ENCODE measurements at regions not wholly inside any gene's neighbourhood (a gene's known extent, or its start where the extent isn't known, plus 50 kb on each side); places are given as distances from the start of the nearest gene placed in this dataset.

GRCh38 chr14:61904946-61905345 is 142.7 kb downstream of the SNAPC1 start:
- TF ChIP-seq CTCF (IDR thresholded peaks at IDR 0.05; ENCODE audit: insufficient read depth, low read length, poor library complexity, severe bottlenecking), result no peak
- H3K36me3 ChIP-seq (ENCODE audit: control insufficient read depth, insufficient read depth, low read length), result no peaks in the 10 kb centered on the region
- no peak overlapping the region for H3K4me3 ChIP-seq (replicated peaks; ENCODE audit: low read depth, low read length)
- no peaks in the 10 kb centered on the region for H3K27me3 ChIP-seq (replicated peaks; ENCODE audit: control insufficient read depth, insufficient read depth, low read length)
- no peak for DNase-seq (ENCODE audit: extremely low read depth, insufficient read length)

GRCh38 chr14:61911574-61911973 is 149.4 kb downstream of the SNAPC1 start:
- no peak for TF ChIP-seq CTCF (IDR thresholded peaks at IDR 0.05; ENCODE audit: insufficient read depth, low read length, poor library complexity, severe bottlenecking)

GRCh38 chr14:61918998-61919397 is 156.8 kb downstream of the SNAPC1 start:
- no peak overlapping the region for H3K4me3 ChIP-seq (replicated peaks; ENCODE audit: low read depth, low read length)
- TF ChIP-seq CTCF (IDR thresholded peaks at IDR 0.05; ENCODE audit: insufficient read depth, low read length, poor library complexity, severe bottlenecking), result no peak
- H3K27me3 ChIP-seq (replicated peaks; ENCODE audit: control insufficient read depth, insufficient read depth, low read length), result no peaks in the 10 kb centered on the region
- no peaks in the 10 kb centered on the region for H3K36me3 ChIP-seq (ENCODE audit: control insufficient read depth, insufficient read depth, low read length)
- DNase-seq (ENCODE audit: extremely low read depth, insufficient read length), result no peak

More at GRCh38 chr14:61911574-61911973, 149.4 kb downstream of the SNAPC1 start:
- Histone ChIP-seq H3K36me3 (ENCODE audit: control insufficient read depth, insufficient read depth, low read length) (no peaks in the 10 kb centered on the region), H3K27me3 (replicated peaks; ENCODE audit: control insufficient read depth, insufficient read depth, low read length) (no peaks in the 10 kb centered on the region), H3K4me3 (replicated peaks; ENCODE audit: low read depth, low read length) (no peak overlapping the region)
- DNase-seq (ENCODE audit: extremely low read depth, insufficient read length), result peak; percentile 13

- Histone ChIP-seq H3K4me3 (replicated peaks; ENCODE audit: low read depth, low read length) (no peak overlapping the region), H3K27me3 (replicated peaks; ENCODE audit: control insufficient read depth, insufficient read depth, low read length) (no peaks in the 10 kb centered on the region), H3K36me3 (ENCODE audit: control insufficient read depth, insufficient read depth, low read length) (no peaks in the 10 kb centered on the region)
- peak; percentile 12 for TF ChIP-seq CTCF (IDR thresholded peaks at IDR 0.05; ENCODE audit: insufficient read depth, low read length, poor library complexity, severe bottlenecking)
- no peak for DNase-seq (ENCODE audit: extremely low read depth, insufficient read length)
Observed at GRCh38 chr14:61923348-61923747, 161.1 kb downstream of the SNAPC1 start.

GRCh38 chr14:61925043-61925442 is 162.8 kb downstream of the SNAPC1 start:
- H3K36me3 ChIP-seq (ENCODE audit: control insufficient read depth, insufficient read depth, low read length), result no peaks in the 10 kb centered on the region
- DNase-seq (ENCODE audit: extremely low read depth, insufficient read length), result no peak

More at GRCh38 chr14:61925043-61925442, 162.8 kb downstream of the SNAPC1 start:
- no peaks in the 10 kb centered on the region for H3K27me3 ChIP-seq (replicated peaks; ENCODE audit: control insufficient read depth, insufficient read depth, low read length)
- peak; percentile 45 for TF ChIP-seq CTCF (IDR thresholded peaks at IDR 0.05; ENCODE audit: insufficient read depth, low read length, poor library complexity, severe bottlenecking)
- no peak overlapping the region for H3K4me3 ChIP-seq (replicated peaks; ENCODE audit: low read depth, low read length)

Data from GM06990 (cell line).